NCI-H510A treated with DMSO at 0.1 percent for 48 hours (cell line): ENCODE measurements at regions not wholly inside any gene's neighbourhood (a gene's known extent, or its start where the extent isn't known, plus 50 kb on each side); places are given as distances from the start of the nearest gene placed in this dataset.

Source experiments
- DNase-seq: peaks from one replicate; lab custom pipeline; 2025; lab: John Stamatoyannopoulos, UW

GRCh38 chr9:109913461-109913810, 133.4 kb downstream of the PALM2AKAP2 start:
- DNase-seq = no peak

- DNase-seq = no peak
These were observed 134.5 kb downstream of the PALM2AKAP2 start for GRCh38 chr9:109914280-109915027.

GRCh38 chr9:109916316-109916715, 136.3 kb downstream of the PALM2AKAP2 start:
- DNase-seq = no peak

GRCh38 chr9:109918339-109919163, 138.6 kb downstream of the PALM2AKAP2 start:
- DNase-seq = peak; percentile 65

GRCh38 chr9:109919736-109920408, 139.9 kb downstream of the PALM2AKAP2 start:
- no peak for DNase-seq

GRCh38 chr9:109922617-109923470, 142.8 kb downstream of the PALM2AKAP2 start:
- no peak for DNase-seq

GRCh38 chr9:109923471-109923760, 143.4 kb downstream of the PALM2AKAP2 start:
- DNase-seq = peak; percentile 64

GRCh38 chr9:109923806-109924205, 143.8 kb downstream of the PALM2AKAP2 start:
- DNase-seq = no peak

GRCh38 chr9:109925799-109926198, 145.8 kb downstream of the PALM2AKAP2 start:
- DNase-seq = no peak

- no peak for DNase-seq
These were observed 146.4 kb downstream of the PALM2AKAP2 start for GRCh38 chr9:109926421-109926869.

- DNase-seq = no peak
These were observed 151.6 kb downstream of the PALM2AKAP2 start for GRCh38 chr9:109931623-109932022.

GRCh38 chr9:109934136-109934856, 154.3 kb downstream of the PALM2AKAP2 start:
- no peak for DNase-seq

GRCh38 chr9:109934857-109935215, 154.8 kb downstream of the PALM2AKAP2 start:
- DNase-seq = no peak

GRCh38 chr9:109935406-109936087, 155.5 kb downstream of the PALM2AKAP2 start:
- no peak for DNase-seq

GRCh38 chr9:109937861-109938453, 158.0 kb downstream of the PALM2AKAP2 start:
- DNase-seq = no peak

GRCh38 chr9:109939698-109940342, 159.8 kb downstream of the PALM2AKAP2 start:
- no peak for DNase-seq

- no peak for DNase-seq
These were observed 160.6 kb downstream of the PALM2AKAP2 start for GRCh38 chr9:109940561-109940960.

GRCh38 chr9:109941771-109942170, 161.8 kb downstream of the PALM2AKAP2 start:
- DNase-seq = no peak

- no peak for DNase-seq
These were observed 165.6 kb downstream of the PALM2AKAP2 start for GRCh38 chr9:109945573-109945972.

GRCh38 chr9:109948453-109948852, 168.5 kb downstream of the PALM2AKAP2 start:
- no peak for DNase-seq
